HEK293 (cell line): ENCODE measurements at regions not wholly inside any gene's neighbourhood (a gene's known extent, or its start where the extent isn't known, plus 50 kb on each side); places are given as distances from the start of the nearest gene placed in this dataset.

Experiments used
- CTCF ChIA-PET: fragments of 350-600 bp; formaldehyde crosslinking; extraction: SDS; loops from one replicate; lab custom pipeline; 2021; ENCODE audit warnings: antibody characterized with exemption; lab: Yijun Ruan, JAX
- POLR2A ChIA-PET: fragments of 300-600 bp; formaldehyde crosslinking; extraction: SDS; loops from one replicate; lab custom pipeline; 2020; ENCODE audit warnings: antibody characterized with exemption, inconsistent platforms; lab: Yijun Ruan, JAX
- H3K27ac ChIP-seq: fragments of 200-500 bp; sonication (Bioruptor generic); 2 replicates; pipeline ENCODE4 v1.5.1; 2014; ENCODE audit warnings: low read depth, low read length, control low read depth, inconsistent platforms; ENCODE audit errors: extremely low read depth
- H3K36me3 ChIP-seq, 2 experiments: fragments of 200-500 bp in 1 of 2; sonication (Bioruptor generic) in 1 of 2; 1 replicate in 1 of 2; 2 replicates in 1 of 2; pipeline ENCODE4 v1.5.1; 2014 to 2017; ENCODE audit warnings: inconsistent platforms in 2 of 2, low read length in 2 of 2; ENCODE audit not compliant: control insufficient read depth in 2 of 2, insufficient read depth in 1 of 2
- H3K4me1 ChIP-seq: fragments of 200-500 bp; sonication (Bioruptor generic); 2 replicates; pipeline ENCODE4 v1.5.1; 2014; ENCODE audit warnings: mild to moderate bottlenecking, low read length, inconsistent platforms; ENCODE audit not compliant: control insufficient read depth, insufficient read depth
- H3K4me3 ChIP-seq: 2 replicates; pipeline ENCODE4 v1.5.1; 2011; ENCODE audit warnings: low read depth, mild to moderate bottlenecking, control low read depth, low read length, moderate library complexity
- H3K9me3 ChIP-seq: fragments of 200-500 bp; sonication (Bioruptor generic); 2 replicates; pipeline ENCODE4 v1.5.1; 2014; ENCODE audit warnings: low read depth, low read length, inconsistent platforms; ENCODE audit not compliant: control insufficient read depth, insufficient read depth
- AEBP2 ChIP-seq: fragments of 450-650 bp; formaldehyde crosslinking; IDR thresholded peaks from 2 replicates; pipeline ENCODE4 v1.5.1; 2016; ENCODE audit warnings: missing biosample characterization, missing genetic modification characterization, borderline replicate concordance
- GFI1B ChIP-seq: fragments of 450-650 bp; formaldehyde crosslinking; IDR thresholded peaks from 2 replicates; pipeline ENCODE4 v1.5.1; 2016; ENCODE audit warnings: missing biosample characterization, missing genetic modification characterization
- HOXA7 ChIP-seq: sonication (generic); formaldehyde crosslinking; IDR thresholded peaks from 2 replicates; pipeline ENCODE4 v1.8.1; 2022; ENCODE audit warnings: missing genetic modification reagents, borderline replicate concordance
- KLF7 ChIP-seq: fragments of 450-650 bp; formaldehyde crosslinking; IDR thresholded peaks from 2 replicates; pipeline ENCODE4 v1.5.1; 2016; ENCODE audit warnings: missing biosample characterization, missing genetic modification characterization, borderline replicate concordance
- KLF8 ChIP-seq: fragments of 450-650 bp; formaldehyde crosslinking; IDR thresholded peaks from 2 replicates; pipeline ENCODE4 v1.5.1; 2016; ENCODE audit warnings: missing biosample characterization, missing genetic modification characterization
- OVOL3 ChIP-seq: fragments of 450-650 bp; formaldehyde crosslinking; IDR thresholded peaks from 2 replicates; pipeline ENCODE4 v1.5.1; 2016; ENCODE audit warnings: missing biosample characterization, missing genetic modification characterization
- RBAK ChIP-seq: fragments of 450-650 bp; formaldehyde crosslinking; IDR thresholded peaks from 2 replicates; pipeline ENCODE4 v1.5.1; 2016; ENCODE audit warnings: missing biosample characterization, missing genetic modification characterization
- SETDB1 ChIP-seq: IDR thresholded peaks from one replicate; pipeline ENCODE4 v1.6.1; 2017; ENCODE audit warnings: mild to moderate bottlenecking, low read length, moderate library complexity, mixed read lengths; ENCODE audit not compliant: insufficient read length
- SP2 ChIP-seq: fragments of 450-650 bp; formaldehyde crosslinking; IDR thresholded peaks from 2 replicates; pipeline ENCODE4 v1.5.1; 2016; ENCODE audit warnings: missing biosample characterization, missing genetic modification characterization
- ZNF274 ChIP-seq, 2 experiments: fragments of 200-500 bp in 1 of 2; fragments of 450-650 bp in 1 of 2; sonication (Bioruptor generic) in 1 of 2; formaldehyde crosslinking in 1 of 2; IDR thresholded peaks; 2 replicates each; pipeline versions ENCODE4 v1.5.1 to v1.6.1; 2014 to 2016; ENCODE audit warnings: borderline replicate concordance in 1 of 2, inconsistent platforms in 1 of 2, low read length in 1 of 2, missing biosample characterization in 1 of 2, missing genetic modification characterization in 1 of 2
- ZNF292 ChIP-seq: fragments of 450-650 bp; formaldehyde crosslinking; IDR thresholded peaks from 2 replicates; pipeline ENCODE4 v1.5.1; 2016; ENCODE audit warnings: low read depth, missing biosample characterization, missing genetic modification characterization, borderline replicate concordance
- ZNF302 ChIP-seq: fragments of 450-650 bp; formaldehyde crosslinking; IDR thresholded peaks from 2 replicates; pipeline ENCODE4 v1.5.1; 2016; ENCODE audit warnings: missing biosample characterization, missing genetic modification characterization, low read depth
- ZNF341 ChIP-seq: fragments of 450-650 bp; formaldehyde crosslinking; IDR thresholded peaks from 2 replicates; pipeline ENCODE4; 2016; ENCODE audit warnings: low read depth, missing biosample characterization, missing genetic modification characterization
- ZNF449 ChIP-seq: fragments of 450-650 bp; formaldehyde crosslinking; IDR thresholded peaks from 2 replicates; pipeline ENCODE4 v1.5.1; 2017; ENCODE audit warnings: missing biosample characterization, mild to moderate bottlenecking, missing genetic modification characterization, moderate library complexity
- ZNF513 ChIP-seq: fragments of 450-650 bp; IDR thresholded peaks from 2 replicates; pipeline ENCODE4 v1.5.1; 2018; ENCODE audit warnings: missing biosample characterization, missing genetic modification characterization
- ZNF558 ChIP-seq: fragments of 450-650 bp; formaldehyde crosslinking; IDR thresholded peaks from 2 replicates; pipeline ENCODE4 v1.5.1; 2016; ENCODE audit warnings: missing biosample characterization, missing genetic modification characterization
- ZNF560 ChIP-seq: fragments of 450-650 bp; formaldehyde crosslinking; IDR thresholded peaks from 2 replicates; pipeline ENCODE4 v1.5.1; 2017; ENCODE audit warnings: missing biosample characterization, missing genetic modification characterization, borderline replicate concordance
- ZNF626 ChIP-seq: fragments of 450-650 bp; sonication (Bioruptor Pico); formaldehyde crosslinking; IDR thresholded peaks from 2 replicates; pipeline ENCODE4 v1.5.1; 2018; ENCODE audit warnings: missing biosample characterization, missing genetic modification characterization, inconsistent platforms
- ZNF645 ChIP-seq: fragments of 450-650 bp; formaldehyde crosslinking; IDR thresholded peaks from 2 replicates; pipeline ENCODE4; 2016; ENCODE audit warnings: missing biosample characterization, missing genetic modification characterization
- ZNF76 ChIP-seq: fragments of 450-650 bp; formaldehyde crosslinking; IDR thresholded peaks from 2 replicates; pipeline ENCODE4; 2016; ENCODE audit warnings: low read depth, missing biosample characterization, missing genetic modification characterization, borderline replicate concordance
- ZNF837 ChIP-seq: fragments of 450-650 bp; formaldehyde crosslinking; IDR thresholded peaks from 2 replicates; pipeline ENCODE4 v1.5.1; 2016; ENCODE audit warnings: missing biosample characterization, missing genetic modification characterization

- TF ChIP-seq AEBP2 (tag by site-specific recombination), result no peak
- TF ChIP-seq ZNF558, result no peak
- TF ChIP-seq ZNF449 (tag by site-specific recombination), result no peak
- TF ChIP-seq GFI1B (tag by site-specific recombination), result no peak
- no peak for TF ChIP-seq SETDB1
- no peak for TF ChIP-seq RBAK
- TF ChIP-seq ZNF292, result no peak
- TF ChIP-seq KLF7 (tag by site-specific recombination), result no peak
- no peak for TF ChIP-seq ZNF837
- no peak for TF ChIP-seq ZNF626 (tag by site-specific recombination)
- no peak for TF ChIP-seq OVOL3 (tag by site-specific recombination)
- TF ChIP-seq KLF8 (tag by site-specific recombination), result no peak
- TF ChIP-seq ZNF560 (tag by site-specific recombination), result no peak
These were observed 209.2 kb downstream of the C7orf25 start (continued) for GRCh38 chr7:42702647-42703046.

- Histone ChIP-seq H3K36me3 (no peaks in the 10 kb centered on the region), H3K4me1 (no peaks in the 10 kb centered on the region), H3K4me3 (no peak overlapping the region), H3K27ac (no peak overlapping the region), H3K9me3 (no peaks in the 10 kb centered on the region)
- TF ChIP-seq ZNF645 (no peak), ZNF341 (tag by site-specific recombination) (no peak), ZNF76 (no peak), ZNF302 (tag by site-specific recombination) (no peak), ZNF513 (tag by site-specific recombination) (no peak), HOXA7 (no peak), SP2 (no peak), ZNF274 (IDR thresholded peaks at IDR 0.05; ENCODE audit: low read length) (no peak), ZNF274 (tag by site-specific recombination; IDR thresholded peaks at IDR 0.05; ENCODE audit: borderline replicate concordance) (no peak), ZNF449 (tag by site-specific recombination) (no peak), ZNF558 (no peak)
- POLR2A ChIA-PET, result no interaction called here
- CTCF ChIA-PET, result interaction anchor here (0.9 kb wide), 1 partner anchor 15 kb away, joined by 3 read pairs; no protein-coding TSS in a partner anchor
These were observed 211.2 kb downstream of the C7orf25 start for GRCh38 chr7:42700406-42701327.
